ENCODE measurements at regions not wholly inside any gene's neighbourhood (a gene's known extent, or its start where the extent isn't known, plus 50 kb on each side); places are given as distances from the start of the nearest gene placed in this dataset.

GRCh38 chr15:70167155-70167554 is 69.4 kb upstream of the TLE3 start:
- no peak for TF ChIP-seq CTCF (IDR thresholded peaks at IDR 0.05)
- TF ChIP-seq POLR2A (IDR thresholded peaks at IDR 0.05) = no peak
- TF ChIP-seq POLR2AphosphoS5 (IDR thresholded peaks at IDR 0.05) = no peak

All from stomach (tissue), 4 donors.